GM10847 (cell line): ENCODE measurements at regions not wholly inside any gene's neighbourhood (a gene's known extent, or its start where the extent isn't known, plus 50 kb on each side); places are given as distances from the start of the nearest gene placed in this dataset.

Source experiments
- POLR2A ChIP-seq: IDR thresholded peaks from 2 replicates; pipeline ENCODE4 v1.6.1; 2011; ENCODE audit not compliant: insufficient read length; ENCODE audit errors: extremely low read depth

- TF ChIP-seq POLR2A = no peak
Measured at GRCh38 chr16:86240716-86241363, 269.5 kb upstream of the FOXF1 start.

- TF ChIP-seq POLR2A = no peak
Measured at GRCh38 chr16:86241681-86242080, 268.6 kb upstream of the FOXF1 start.

- TF ChIP-seq POLR2A = no peak
Measured at GRCh38 chr16:86242244-86243122, 267.8 kb upstream of the FOXF1 start.

GRCh38 chr16:86243123-86243473 lies 267.2 kb upstream of the FOXF1 start:
- no peak for TF ChIP-seq POLR2A

- TF ChIP-seq POLR2A = no peak
Measured at GRCh38 chr16:86243571-86244154, 266.7 kb upstream of the FOXF1 start.

- TF ChIP-seq POLR2A = no peak
Measured at GRCh38 chr16:86244158-86244557, 266.2 kb upstream of the FOXF1 start.

GRCh38 chr16:86244936-86245335 lies 265.4 kb upstream of the FOXF1 start:
- TF ChIP-seq POLR2A = no peak

- TF ChIP-seq POLR2A = no peak
Measured at GRCh38 chr16:86245351-86245750, 265.0 kb upstream of the FOXF1 start.

GRCh38 chr16:86245895-86246294 lies 264.4 kb upstream of the FOXF1 start:
- no peak for TF ChIP-seq POLR2A

- TF ChIP-seq POLR2A = no peak
Measured at GRCh38 chr16:86248310-86248905, 261.9 kb upstream of the FOXF1 start.

GRCh38 chr16:86249631-86250030 lies 260.7 kb upstream of the FOXF1 start:
- TF ChIP-seq POLR2A = no peak

GRCh38 chr16:86251682-86252081 lies 258.6 kb upstream of the FOXF1 start:
- TF ChIP-seq POLR2A = no peak

- no peak for TF ChIP-seq POLR2A
Measured at GRCh38 chr16:86252596-86252995, 257.7 kb upstream of the FOXF1 start.

- no peak for TF ChIP-seq POLR2A
Measured at GRCh38 chr16:86255966-86256365, 254.4 kb upstream of the FOXF1 start.

GRCh38 chr16:86256995-86257394 lies 253.3 kb upstream of the FOXF1 start:
- TF ChIP-seq POLR2A = no peak

- no peak for TF ChIP-seq POLR2A
Measured at GRCh38 chr16:86257546-86257945, 252.8 kb upstream of the FOXF1 start.
